T47D (cell line): ENCODE measurements at regions not wholly inside any gene's neighbourhood (a gene's known extent, or its start where the extent isn't known, plus 50 kb on each side); places are given as distances from the start of the nearest gene placed in this dataset.

Source experiments
- DNase-seq, 2 experiments: peaks; one replicate each; pipeline versions ENCODE4 v3.0.0 to v3.0.0-alpha.2; 2011 to 2012; ENCODE audit warnings: low read depth in 1 of 2, low spot score in 1 of 2
- JUND ChIP-seq: IDR thresholded peaks from 2 replicates; pipeline ENCODE4 v1.6.1; 2012; ENCODE audit warnings: low read depth
- in situ Hi-C: cut with HindIII; loops from 2 replicates; pipeline ENCODE4 v1.10.0; 2016; ENCODE audit warnings: low sequenced_read_pairs, low pct_unique_long_range_greater_than_20kb

GRCh38 chr12:116425256-116426193 is 133.7 kb upstream of the MAP1LC3B2 start:
- DNase-seq: no peak
- in situ Hi-C loops: no loop called here
- TF ChIP-seq JUND: no peak

- in situ Hi-C loops: no loop called here
- DNase-seq: peak in 1 of 2 experiments; percentile 84
- TF ChIP-seq JUND: peak; percentile 69; the same call in 1 of the 2 replicates
Measured at GRCh38 chr12:116426391-116427136, 132.6 kb upstream of the MAP1LC3B2 start.

- peak; percentile 76; the same call in 1 of the 2 replicates for TF ChIP-seq JUND
- in situ Hi-C loops: no loop called here
- DNase-seq: peak in 1 of 2 experiments; percentile 93
Measured at GRCh38 chr12:116427200-116427930, 131.8 kb upstream of the MAP1LC3B2 start.

- DNase-seq: no peak
- in situ Hi-C loops: no loop called here
- no peak for TF ChIP-seq JUND
Measured at GRCh38 chr12:116429826-116430360, 129.3 kb upstream of the MAP1LC3B2 start.

- in situ Hi-C loops: no loop called here
- no peak for TF ChIP-seq JUND
- no peak for DNase-seq
Measured at GRCh38 chr12:116430911-116431565, 128.1 kb upstream of the MAP1LC3B2 start.

GRCh38 chr12:116431677-116432300 is 127.4 kb upstream of the MAP1LC3B2 start:
- in situ Hi-C loops: no loop called here
- TF ChIP-seq JUND: no peak
- no peak for DNase-seq

- TF ChIP-seq JUND: no peak
- in situ Hi-C loops: no loop called here
- DNase-seq: peak in 1 of 2 experiments; percentile 81
Measured at GRCh38 chr12:116432314-116432750, 126.8 kb upstream of the MAP1LC3B2 start.

- no peak for TF ChIP-seq JUND
- in situ Hi-C loops: no loop called here
- DNase-seq: no peak
Measured at GRCh38 chr12:116433249-116433648, 125.9 kb upstream of the MAP1LC3B2 start.

- no peak for TF ChIP-seq JUND
- in situ Hi-C loops: no loop called here
- DNase-seq: peak; percentile 52 to 95
Measured at GRCh38 chr12:116434155-116435011, 124.8 kb upstream of the MAP1LC3B2 start.

- no peak for TF ChIP-seq JUND
- in situ Hi-C loops: no loop called here
- DNase-seq: no peak
Measured at GRCh38 chr12:116435984-116436383, 123.2 kb upstream of the MAP1LC3B2 start.
